ENCODE measurements at regions not wholly inside any gene's neighbourhood (a gene's known extent, or its start where the extent isn't known, plus 50 kb on each side); places are given as distances from the start of the nearest gene placed in this dataset.
A peak's percentile ranks its signal among the peaks of the same experiment; 100 is the strongest.

- H3K9me3 Mint-ChIP-seq = no peaks in the 10 kb centered on the region
- no peaks in the 10 kb centered on the region for H3K4me1 Mint-ChIP-seq
- H3K27me3 Mint-ChIP-seq = no peaks in the 10 kb centered on the region
- H3K4me3 Mint-ChIP-seq = peak overlapping the region; percentile 75
- H3K27ac Mint-ChIP-seq = no peak overlapping the region
- peak; percentile 11 for ATAC-seq (replicated peaks)
- no peaks in the 10 kb centered on the region for H3K36me3 Mint-ChIP-seq (ENCODE audit: low read depth)
These were observed 57.3 kb upstream of the BCOR start for GRCh38 chrX:40154853-40155588.

GRCh38 chrX:40154250-40154852, 56.6 kb upstream of the BCOR start:
- H3K9me3 Mint-ChIP-seq = no peaks in the 10 kb centered on the region
- H3K36me3 Mint-ChIP-seq (ENCODE audit: low read depth) = no peaks in the 10 kb centered on the region
- no peak overlapping the region for H3K27ac Mint-ChIP-seq
- H3K27me3 Mint-ChIP-seq = no peaks in the 10 kb centered on the region
- peak overlapping the region; percentile 75 for H3K4me3 Mint-ChIP-seq
- H3K4me1 Mint-ChIP-seq = no peaks in the 10 kb centered on the region
- ATAC-seq (replicated peaks) = no peak

- peak; percentile 86 for ATAC-seq (replicated peaks)
- H3K27ac Mint-ChIP-seq = no peak overlapping the region
- H3K9me3 Mint-ChIP-seq = no peaks in the 10 kb centered on the region
- H3K4me3 Mint-ChIP-seq = peak overlapping the region; percentile 75
- H3K36me3 Mint-ChIP-seq (ENCODE audit: low read depth) = no peaks in the 10 kb centered on the region
- no peaks in the 10 kb centered on the region for H3K27me3 Mint-ChIP-seq
- H3K4me1 Mint-ChIP-seq = no peaks in the 10 kb centered on the region
These were observed 55.8 kb upstream of the BCOR start for GRCh38 chrX:40153345-40154249.

GRCh38 chrX:40152741-40153344, 55.1 kb upstream of the BCOR start:
- Mint-ChIP-seq H3K36me3 (ENCODE audit: low read depth) (no peaks in the 10 kb centered on the region), H3K27me3 (no peaks in the 10 kb centered on the region), H3K4me3 (peak overlapping the region; percentile 75), H3K27ac (no peak overlapping the region), H3K4me1 (no peaks in the 10 kb centered on the region), H3K9me3 (no peaks in the 10 kb centered on the region)
- ATAC-seq (replicated peaks) = peak; percentile 34

- Mint-ChIP-seq H3K4me3 (peak overlapping the region; percentile 75), H3K36me3 (ENCODE audit: low read depth) (no peaks in the 10 kb centered on the region)
- no peak for ATAC-seq (replicated peaks)
These were observed 54.5 kb upstream of the BCOR start for GRCh38 chrX:40152173-40152711.

GRCh38 chrX:40151211-40152172, 53.7 kb upstream of the BCOR start:
- no peak for ATAC-seq (replicated peaks)
- Mint-ChIP-seq H3K4me3 (no peak overlapping the region), H3K9me3 (no peaks in the 10 kb centered on the region), H3K4me1 (no peaks in the 10 kb centered on the region), H3K36me3 (ENCODE audit: low read depth) (no peaks in the 10 kb centered on the region), H3K27ac (no peak overlapping the region), H3K27me3 (no peaks in the 10 kb centered on the region)

More at GRCh38 chrX:40152173-40152711, 54.5 kb upstream of the BCOR start:
- H3K27me3 Mint-ChIP-seq = no peaks in the 10 kb centered on the region
- H3K9me3 Mint-ChIP-seq = no peaks in the 10 kb centered on the region
- H3K27ac Mint-ChIP-seq = no peak overlapping the region
- no peaks in the 10 kb centered on the region for H3K4me1 Mint-ChIP-seq

- Mint-ChIP-seq H3K4me3 (no peak overlapping the region), H3K27ac (no peak overlapping the region), H3K4me1 (no peaks in the 10 kb centered on the region), H3K36me3 (ENCODE audit: low read depth) (no peaks in the 10 kb centered on the region), H3K9me3 (no peaks in the 10 kb centered on the region), H3K27me3 (no peaks in the 10 kb centered on the region)
- ATAC-seq (replicated peaks) = no peak
These were observed 52.7 kb upstream of the BCOR start for GRCh38 chrX:40150503-40150902.

- ATAC-seq (replicated peaks) = no peak
- no peaks in the 10 kb centered on the region for H3K27me3 Mint-ChIP-seq
- H3K36me3 Mint-ChIP-seq (ENCODE audit: low read depth) = no peaks in the 10 kb centered on the region
- H3K27ac Mint-ChIP-seq = no peak overlapping the region
- no peaks in the 10 kb centered on the region for H3K9me3 Mint-ChIP-seq
- no peaks in the 10 kb centered on the region for H3K4me1 Mint-ChIP-seq
- H3K4me3 Mint-ChIP-seq = no peak overlapping the region
These were observed 51.8 kb upstream of the BCOR start for GRCh38 chrX:40149286-40150175.

- Mint-ChIP-seq H3K27ac (no peak overlapping the region), H3K36me3 (ENCODE audit: low read depth) (no peaks in the 10 kb centered on the region), H3K4me1 (no peaks in the 10 kb centered on the region), H3K9me3 (no peaks in the 10 kb centered on the region), H3K4me3 (no peak overlapping the region), H3K27me3 (no peaks in the 10 kb centered on the region)
- ATAC-seq (replicated peaks) = no peak
These were observed 50.9 kb upstream of the BCOR start for GRCh38 chrX:40148385-40149285.

- Mint-ChIP-seq H3K27me3 (no peaks in the 10 kb centered on the region), H3K36me3 (ENCODE audit: low read depth) (no peaks in the 10 kb centered on the region), H3K9me3 (no peaks in the 10 kb centered on the region), H3K4me1 (no peaks in the 10 kb centered on the region), H3K27ac (no peak overlapping the region), H3K4me3 (no peak overlapping the region)
- ATAC-seq (replicated peaks) = no peak
These were observed 50.2 kb upstream of the BCOR start for GRCh38 chrX:40147971-40148370.

Data from activated T-helper 17 cell treated with anti-CD3 and anti-CD28 coated beads, Interleukin-2, amount 50 U/mL, for 72 hours (primary cell).